ENCODE measurements at regions not wholly inside any gene's neighbourhood (a gene's known extent, or its start where the extent isn't known, plus 50 kb on each side); places are given as distances from the start of the nearest gene placed in this dataset.
"Not testable (repeated sequence)": the region's sequence is repeated elsewhere in the genome, so short reads cannot be mapped to it uniquely, and the experiment has no call there.

- Histone ChIP-seq H3K4me2 (ENCODE audit: control insufficient read depth, insufficient read depth) (no peak overlapping the region), H4K20me1 (ENCODE audit: control insufficient read depth, insufficient read depth) (no peaks in the 10 kb centered on the region), H2AFZ (ENCODE audit: control insufficient read depth, low read depth, low read length) (no peak overlapping the region), H3K36me3 (ENCODE audit: control insufficient read depth in 2 of 2, insufficient read depth in 2 of 2, low read length in 1 of 2) (no peaks in the 10 kb centered on the region), H3K27ac (ENCODE audit: control insufficient read depth, insufficient read depth) (no peak overlapping the region), H3K4me1 (ENCODE audit: control insufficient read depth, insufficient read depth, low read length) (peaks cover 2% of the 10 kb centered on the region), H3K9me3 (replicated peaks; ENCODE audit: control insufficient read depth, insufficient read depth, low read length) (no peaks in the 10 kb centered on the region), H3K9ac (ENCODE audit: control insufficient read depth, insufficient read depth, low read length) (no peak overlapping the region), H3K27me3 (replicated peaks in 1 of 2; ENCODE audit: control insufficient read depth in 2 of 2, insufficient read depth in 2 of 2, low read length in 1 of 2) (no peaks in the 10 kb centered on the region), H3K79me2 (ENCODE audit: control insufficient read depth, insufficient read depth, low read length) (no peaks in the 10 kb centered on the region), H3K4me3 (no peak overlapping the region)
- ATAC-seq (no peak), FAIRE-seq (no peak), DNase-seq (ENCODE audit: low read depth, low spot score) (no peak)
- in situ Hi-C loops (cut with MboI), result no loop called here
- no TSS peak for BruUV-seq (replicated peaks)
- WGBS (ENCODE audit: insufficient coverage, insufficient replicate concordance, low lambda C conversion rate, missing lambda C conversion rate), result 85% methylated on average over 2 of the region's 2 CpGs
- ChIA-PET RAD21 (ENCODE audit: unreplicated experiment) (no interaction called here), SMC1A (ENCODE audit: uncharacterized antibody, unreplicated experiment) (interaction anchor here (1.1 to 1.9 kb wide), 3 partner anchors 9 to 144 kb away, joined by 3 to 6 read pairs (median 4); no protein-coding TSS in a partner anchor), POLR2A (no interaction called here), CTCF (interaction anchor here (0.6 to 1.0 kb wide), 2 partner anchors 10 to 213 kb away, joined by 3 to 4 read pairs; no protein-coding TSS in a partner anchor)
- intact Hi-C loops (cut with micrococcal nuclease; ENCODE audit: unreplicated experiment), result no loop called here
- TF ChIP-seq ATF7 (IDR thresholded peaks at IDR 0.05; ENCODE audit: low read depth), result no peak
- no peak for TF ChIP-seq LARP7 (IDR thresholded peaks at IDR 0.05)
- TF ChIP-seq, protein P1, sequence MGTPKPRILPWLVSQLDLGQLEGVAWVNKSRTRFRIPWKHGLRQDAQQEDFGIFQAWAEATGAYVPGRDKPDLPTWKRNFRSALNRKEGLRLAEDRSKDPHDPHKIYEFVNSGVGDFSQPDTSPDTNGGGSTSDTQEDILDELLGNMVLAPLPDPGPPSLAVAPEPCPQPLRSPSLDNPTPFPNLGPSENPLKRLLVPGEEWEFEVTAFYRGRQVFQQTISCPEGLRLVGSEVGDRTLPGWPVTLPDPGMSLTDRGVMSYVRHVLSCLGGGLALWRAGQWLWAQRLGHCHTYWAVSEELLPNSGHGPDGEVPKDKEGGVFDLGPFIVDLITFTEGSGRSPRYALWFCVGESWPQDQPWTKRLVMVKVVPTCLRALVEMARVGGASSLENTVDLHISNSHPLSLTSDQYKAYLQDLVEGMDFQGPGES (IDR thresholded peaks at IDR 0.05), result no peak
- no peak for TF ChIP-seq IKZF2 (IDR thresholded peaks at IDR 0.05)
- no peak for TF ChIP-seq ZNF274 (IDR thresholded peaks at IDR 0.05; ENCODE audit: insufficient read depth, insufficient read length)
- TF ChIP-seq CREB1 (IDR thresholded peaks at IDR 0.05; ENCODE audit: low read depth), result no peak
- TF ChIP-seq ESRRA (IDR thresholded peaks at IDR 0.05; ENCODE audit: low read length), result no peak
- TF ChIP-seq RFX5 (IDR thresholded peaks at IDR 0.05; ENCODE audit: low read depth, low read length), result no peak
Measured at GRCh38 chr21:14670409-14670808, 124.3 kb upstream of the SAMSN1 start.

DNA sequence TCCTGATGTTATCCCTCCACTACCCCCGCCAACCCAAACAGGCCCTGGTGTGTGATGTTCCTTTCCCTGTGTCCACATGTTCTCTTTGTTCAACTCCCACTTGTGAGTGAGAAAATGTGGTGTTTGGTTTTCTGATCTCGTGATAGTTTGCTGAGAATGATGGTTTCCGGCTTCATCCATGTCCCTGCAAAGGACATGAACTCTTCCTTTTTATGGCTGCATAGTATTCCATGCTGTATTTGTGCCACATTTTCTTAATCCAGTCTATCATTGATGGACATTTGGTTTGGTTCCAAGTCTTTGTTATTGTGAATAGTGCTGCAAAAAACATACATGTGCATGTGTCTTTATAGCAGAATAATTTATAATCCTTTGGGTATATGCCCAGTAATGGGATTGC, 123.0 kb upstream of the SAMSN1 start:
- BruUV-seq (replicated peaks); in situ Hi-C loops (cut with MboI); DNase-seq (ENCODE audit: low read depth, low spot score); H2AFZ ChIP-seq (ENCODE audit: control insufficient read depth, low read depth, low read length); H3K79me2 ChIP-seq (ENCODE audit: control insufficient read depth, insufficient read depth, low read length); CTCF ChIA-PET; H3K9ac ChIP-seq (ENCODE audit: control insufficient read depth, insufficient read depth, low read length); H3K36me3 ChIP-seq (ENCODE audit: control insufficient read depth in 2 of 2, insufficient read depth in 2 of 2, low read length in 1 of 2); intact Hi-C loops (cut with micrococcal nuclease; ENCODE audit: unreplicated experiment); H3K4me1 ChIP-seq (ENCODE audit: control insufficient read depth, insufficient read depth, low read length); RAD21 ChIA-PET (ENCODE audit: unreplicated experiment); H3K4me2 ChIP-seq (ENCODE audit: control insufficient read depth, insufficient read depth); H3K27ac ChIP-seq (ENCODE audit: control insufficient read depth, insufficient read depth); H3K4me3 ChIP-seq; H3K27me3 ChIP-seq (replicated peaks in 1 of 2; ENCODE audit: control insufficient read depth in 2 of 2, insufficient read depth in 2 of 2, low read length in 1 of 2); H4K20me1 ChIP-seq (ENCODE audit: control insufficient read depth, insufficient read depth); POLR2A ChIA-PET; H3K9me3 ChIP-seq (replicated peaks; ENCODE audit: control insufficient read depth, insufficient read depth, low read length); FAIRE-seq; ATAC-seq: not testable (repeated sequence)
- SMC1A ChIA-PET (ENCODE audit: uncharacterized antibody, unreplicated experiment), result interaction anchor here (1.1 to 1.9 kb wide), 2 partner anchors 18 to 51 kb away, joined by 3 to 6 read pairs; no protein-coding TSS in a partner anchor
- 71% methylated on average over 3 of the region's 3 CpGs for WGBS (ENCODE audit: insufficient coverage, insufficient replicate concordance, low lambda C conversion rate, missing lambda C conversion rate)
